PC-3 (cell line): ENCODE measurements at regions not wholly inside any gene's neighbourhood (a gene's known extent, or its start where the extent isn't known, plus 50 kb on each side); places are given as distances from the start of the nearest gene placed in this dataset.

Experiments used
- EZH2 ChIP-seq: fragments of 300-600 bp; sonication (generic); IDR thresholded peaks from one replicate; pipeline ENCODE4 v1.6.1; 2017; ENCODE audit warnings: antibody characterized with exemption, mild to moderate bottlenecking, low read length; ENCODE audit not compliant: unreplicated experiment
- TF ChIP-seq, protein P1 (sequence below): fragments of 300-600 bp; sonication (generic); conservative IDR thresholded peaks from 2 replicates; pipeline ENCODE4 v1.5.1; 2017; ENCODE audit warnings: antibody characterized with exemption, low read depth, mild to moderate bottlenecking, low read length

DNA sequence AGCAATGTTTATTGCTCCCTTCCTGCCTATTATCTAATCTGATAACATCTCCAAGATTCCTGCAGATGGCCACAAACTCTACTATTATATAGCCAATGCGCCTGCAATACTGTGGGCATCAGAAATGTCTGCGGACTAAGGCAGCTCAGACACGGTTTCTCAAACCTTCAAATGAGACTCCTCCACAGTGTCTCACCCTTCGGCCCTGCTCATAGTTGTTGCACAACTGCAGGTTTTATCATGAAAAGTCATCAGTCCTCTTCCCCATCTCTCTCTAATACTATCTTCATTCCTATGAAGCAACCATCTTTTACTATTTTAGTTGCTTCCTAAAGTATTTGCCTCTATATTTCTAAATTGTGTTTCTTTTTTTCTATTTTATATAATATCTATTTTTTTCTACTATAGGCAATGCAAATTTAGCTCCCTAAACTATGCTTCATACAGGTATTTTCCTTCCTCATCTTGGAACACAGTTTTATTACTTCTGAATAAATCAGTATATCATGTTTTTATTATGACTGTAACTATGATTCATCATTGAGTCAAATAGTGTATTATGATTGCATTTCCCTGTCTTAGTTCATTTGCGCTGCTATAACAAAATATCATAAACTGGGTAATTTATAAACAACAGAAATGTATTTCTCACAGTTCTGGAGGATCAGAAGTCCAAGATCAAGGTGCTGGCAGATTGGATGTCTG is 129.7 kb upstream of the EDNRA start:
- TF ChIP-seq, protein P1, sequence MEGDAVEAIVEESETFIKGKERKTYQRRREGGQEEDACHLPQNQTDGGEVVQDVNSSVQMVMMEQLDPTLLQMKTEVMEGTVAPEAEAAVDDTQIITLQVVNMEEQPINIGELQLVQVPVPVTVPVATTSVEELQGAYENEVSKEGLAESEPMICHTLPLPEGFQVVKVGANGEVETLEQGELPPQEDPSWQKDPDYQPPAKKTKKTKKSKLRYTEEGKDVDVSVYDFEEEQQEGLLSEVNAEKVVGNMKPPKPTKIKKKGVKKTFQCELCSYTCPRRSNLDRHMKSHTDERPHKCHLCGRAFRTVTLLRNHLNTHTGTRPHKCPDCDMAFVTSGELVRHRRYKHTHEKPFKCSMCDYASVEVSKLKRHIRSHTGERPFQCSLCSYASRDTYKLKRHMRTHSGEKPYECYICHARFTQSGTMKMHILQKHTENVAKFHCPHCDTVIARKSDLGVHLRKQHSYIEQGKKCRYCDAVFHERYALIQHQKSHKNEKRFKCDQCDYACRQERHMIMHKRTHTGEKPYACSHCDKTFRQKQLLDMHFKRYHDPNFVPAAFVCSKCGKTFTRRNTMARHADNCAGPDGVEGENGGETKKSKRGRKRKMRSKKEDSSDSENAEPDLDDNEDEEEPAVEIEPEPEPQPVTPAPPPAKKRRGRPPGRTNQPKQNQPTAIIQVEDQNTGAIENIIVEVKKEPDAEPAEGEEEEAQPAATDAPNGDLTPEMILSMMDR = no peak
- TF ChIP-seq EZH2 = no peak
